Body of pancreas (tissue), 4 donors: ENCODE measurements at regions not wholly inside any gene's neighbourhood (a gene's known extent, or its start where the extent isn't known, plus 50 kb on each side); places are given as distances from the start of the nearest gene placed in this dataset.

Experiments used
- ATAC-seq: fragments of 150-250 bp; one replicate; pipeline ENCODE4 v1.9.1; 2016
- DNase-seq, 4 donors: peaks; one replicate each; pipeline ENCODE4 v3.0.0-alpha.2; 2019
- H3K27ac ChIP-seq, 4 donors: fragments of 200-600 bp; sonication (generic); 1 replicate in 3 of 4; 2 replicates in 1 of 4; pipeline versions ENCODE4 v1.5.1 to v1.6.1; 2016 to 2019; ENCODE audit warnings: mild to moderate bottlenecking in 1 of 4, mixed read lengths in 1 of 4, moderate library complexity in 1 of 4
- H3K27me3 ChIP-seq, 2 donors: fragments of 200-600 bp; sonication (generic); one replicate each; pipeline ENCODE4 v1.6.0; 2016; ENCODE audit warnings: mild to moderate bottlenecking in 1 of 2
- H3K36me3 ChIP-seq, 2 donors: fragments of 200-600 bp; sonication (generic); replicated peaks in 1 of 2; 2 replicates each; pipeline ENCODE4 v1.5.1; 2016; ENCODE audit warnings: low read depth in 2 of 2; ENCODE audit not compliant: insufficient read depth in 1 of 2
- H3K4me1 ChIP-seq: fragments of 200-600 bp; sonication (generic); one replicate; pipeline ENCODE4 v1.6.0; 2016
- H3K4me3 ChIP-seq, 2 donors: fragments of 200-600 bp; sonication (generic); 1 replicate in 1 of 2; 2 replicates in 1 of 2; pipeline ENCODE4 v1.5.1; 2016 to 2019
- H3K9me3 ChIP-seq, 3 donors: fragments of 200-600 bp; sonication (generic); 1 replicate in 2 of 3; 2 replicates in 1 of 3; pipeline ENCODE4 v1.5.1; 2016
- CTCF ChIP-seq, 7 experiments: fragments of 450-650 bp in 4 of 7; fragments of 200-600 bp in 3 of 7; sonication (generic) in 3 of 7; IDR thresholded peaks; one replicate each; pipeline ENCODE4 v1.5.1; 2016 to 2019; ENCODE audit warnings: antibody characterized with exemption in 7 of 7
- POLR2A ChIP-seq, 3 donors: fragments of 450-650 bp; IDR thresholded peaks; one replicate each; pipeline ENCODE4 v1.6.1; 2016; ENCODE audit warnings: antibody characterized with exemption in 3 of 3, mild to moderate bottlenecking in 2 of 3
- WGBS, 2 donors: methylation state at CpG; one replicate each; pipeline ENCODE4 v1.1.5; 2017; 5-methylcytosine and 5-hydroxymethylcytosine counted together
- intact Hi-C: fragments of 100-400 bp; cut with DNase I; formaldehyde crosslinking; loops from one replicate; pipeline ENCODE4 v1.15.1; 2023

- DNase-seq (no peak), ATAC-seq (no peak)
- no peak overlapping the region for H3K4me3 ChIP-seq
- no peaks in the 10 kb centered on the region for H3K36me3 ChIP-seq
- peaks cover 12% of the 10 kb centered on the region for H3K4me1 ChIP-seq
- TF ChIP-seq CTCF (IDR thresholded peaks at IDR 0.05) (no peak), POLR2A (IDR thresholded peaks at IDR 0.05) (no peak)
- no peak overlapping the region for H3K27ac ChIP-seq
- no peaks in the 10 kb centered on the region for H3K27me3 ChIP-seq
- intact Hi-C loops, result no loop called here
- 58 to 60% methylated on average over 7 of the region's 7 CpGs for WGBS, 2 donors
- no peaks in the 10 kb centered on the region for H3K9me3 ChIP-seq
These were observed 134.4 kb upstream of the CPEB2 start for GRCh38 chr4:14867847-14868246.

GRCh38 chr4:14868426-14869395 is 133.6 kb upstream of the CPEB2 start:
- 96 to 97% methylated on average over 4 of the region's 4 CpGs for WGBS, 2 donors
- TF ChIP-seq POLR2A (IDR thresholded peaks at IDR 0.05), result no peak
- Histone ChIP-seq H3K4me1 (peaks cover 12% of the 10 kb centered on the region), H3K4me3 (no peak overlapping the region), H3K27ac (no peak overlapping the region), H3K9me3 (no peaks in the 10 kb centered on the region), H3K36me3 (no peaks in the 10 kb centered on the region), H3K27me3 (no peaks in the 10 kb centered on the region)
- DNase-seq (no peak), ATAC-seq (no peak)
- intact Hi-C loops, result no loop called here

GRCh38 chr4:14871676-14872430 is 130.4 kb upstream of the CPEB2 start:
- no peaks in the 10 kb centered on the region for H3K27me3 ChIP-seq
- intact Hi-C loops, result no loop called here
- H3K27ac ChIP-seq, result no peak overlapping the region
- H3K4me3 ChIP-seq, result no peak overlapping the region
- ATAC-seq (no peak), DNase-seq (peak in 3 of 4 donors; percentile 27 to 47 (median 30))
- no peaks in the 10 kb centered on the region for H3K9me3 ChIP-seq
- H3K36me3 ChIP-seq, result no peaks in the 10 kb centered on the region
- TF ChIP-seq CTCF (IDR thresholded peaks at IDR 0.05) (peak in 4 of 7 experiments; percentile 12 to 30 (median 18)), POLR2A (IDR thresholded peaks at IDR 0.05) (no peak)
- H3K4me1 ChIP-seq, result no peaks in the 10 kb centered on the region
- WGBS, 2 donors, result 69 to 70% methylated on average over 6 of the region's 6 CpGs

GRCh38 chr4:14874990-14875389 is 127.3 kb upstream of the CPEB2 start:
- Histone ChIP-seq H3K9me3 (no peaks in the 10 kb centered on the region), H3K36me3 (no peaks in the 10 kb centered on the region), H3K4me1 (no peaks in the 10 kb centered on the region), H3K4me3 (no peak overlapping the region), H3K27ac (no peak overlapping the region), H3K27me3 (no peaks in the 10 kb centered on the region)
- no peak for DNase-seq
- ATAC-seq, result no peak
- TF ChIP-seq CTCF (IDR thresholded peaks at IDR 0.05) (no peak), POLR2A (IDR thresholded peaks at IDR 0.05) (no peak)
- intact Hi-C loops, result no loop called here
- WGBS, 2 donors, result 35 to 67% methylated on average over 1 of the region's 1 CpG
